ENCODE measurements at regions not wholly inside any gene's neighbourhood (a gene's known extent, or its start where the extent isn't known, plus 50 kb on each side); places are given as distances from the start of the nearest gene placed in this dataset.

- TF ChIP-seq POLR2AphosphoS5 (IDR thresholded peaks at IDR 0.05; ENCODE audit: low read depth, low read length) (no peak), POLR2A (IDR thresholded peaks at IDR 0.05; ENCODE audit: low read depth, low read length) (no peak), TAF1 (IDR thresholded peaks at IDR 0.05; ENCODE audit: borderline replicate concordance, low read depth, low read length) (no peak)
Measured at GRCh38 chr12:69001251-69001650, 68.3 kb upstream of the CPM start.
